Hindlimb muscle (tissue), 1 donor: ENCODE measurements at regions not wholly inside any gene's neighbourhood (a gene's known extent, or its start where the extent isn't known, plus 50 kb on each side); places are given as distances from the start of the nearest gene placed in this dataset.
"Not testable (repeated sequence)": the region's sequence is repeated elsewhere in the genome, so short reads cannot be mapped to it uniquely, and the experiment has no call there.

Experiments
- DNase-seq: peaks from one replicate; pipeline ENCODE4 v3.0.0-alpha.2; 2013

- no peak for DNase-seq
Measured at GRCh38 chr10:21130108-21130507, 233.0 kb upstream of the NEBL start.

- DNase-seq: no peak
Measured at GRCh38 chr10:21125471-21126228, 228.5 kb upstream of the NEBL start.

- DNase-seq: no peak
Measured at GRCh38 chr10:21122907-21123306, 225.8 kb upstream of the NEBL start.

- not testable (repeated sequence) for DNase-seq
Measured at GRCh38 chr10:21121822-21122221, 224.7 kb upstream of the NEBL start.

- DNase-seq: no peak
Measured at GRCh38 chr10:21114683-21115082, 217.6 kb upstream of the NEBL start.

- DNase-seq: no peak
Measured at GRCh38 chr10:21110358-21110757, 213.2 kb upstream of the NEBL start.

- DNase-seq: not testable (repeated sequence)
Measured at GRCh38 chr10:21106931-21107330, 209.8 kb upstream of the NEBL start.

- DNase-seq: not testable (repeated sequence)
Measured at GRCh38 chr10:21105331-21105730, 208.2 kb upstream of the NEBL start.

GRCh38 chr10:21100871-21101514 is 203.9 kb upstream of the NEBL start:
- no peak for DNase-seq

GRCh38 chr10:21100190-21100589 is 203.1 kb upstream of the NEBL start:
- DNase-seq: no peak

GRCh38 chr10:21099291-21100062 is 202.4 kb upstream of the NEBL start:
- no peak for DNase-seq

GRCh38 chr10:21097926-21098355 is 200.8 kb upstream of the NEBL start:
- DNase-seq: no peak

GRCh38 chr10:21095494-21096055 is 198.5 kb upstream of the NEBL start:
- no peak for DNase-seq

GRCh38 chr10:21095073-21095472 is 198.0 kb upstream of the NEBL start:
- DNase-seq: no peak

GRCh38 chr10:21092683-21093524 is 195.8 kb upstream of the NEBL start:
- DNase-seq: no peak

GRCh38 chr10:21090609-21091082 is 193.5 kb upstream of the NEBL start:
- DNase-seq: no peak

- DNase-seq: no peak
Measured at GRCh38 chr10:21087476-21087875, 190.4 kb upstream of the NEBL start.

- no peak for DNase-seq
Measured at GRCh38 chr10:21084700-21085099, 187.6 kb upstream of the NEBL start.

GRCh38 chr10:21083861-21084260 is 186.8 kb upstream of the NEBL start:
- DNase-seq: no peak

- DNase-seq: no peak
Measured at GRCh38 chr10:21082206-21082605, 185.1 kb upstream of the NEBL start.

- DNase-seq: no peak
Measured at GRCh38 chr10:21080261-21080660, 183.2 kb upstream of the NEBL start.

- no peak for DNase-seq
Measured at GRCh38 chr10:21079330-21079658, 182.2 kb upstream of the NEBL start.
